HCT116 (cell line): ENCODE measurements at regions not wholly inside any gene's neighbourhood (a gene's known extent, or its start where the extent isn't known, plus 50 kb on each side); places are given as distances from the start of the nearest gene placed in this dataset.

Source experiments
- ATAC-seq: fragments of 200-7000 bp; cut with Tn5 transposase; 2 replicates; pipeline ENCODE4 v1.9.1; 2020; ENCODE audit warnings: mild to moderate bottlenecking, moderate library complexity
- BruUV-seq: library from RNA; stranded (reverse); fragments of 400-500 nt; replicated peaks from 2 replicates; lab custom pipeline; 2021; lab: Mats Ljungman, UMichigan
- CTCF ChIA-PET: fragments of 300-600 bp; sonication (Branson Sonifier 250); formaldehyde crosslinking; loops from one replicate; lab custom pipeline; 2021; ENCODE audit warnings: antibody characterized with exemption; lab: Charles Lee
- POLR2A ChIA-PET: fragments of 300-600, 350-600 bp; sonication (Branson Sonifier 250); formaldehyde crosslinking; loops from one replicate; lab custom pipeline; 2021; ENCODE audit warnings: antibody characterized with exemption; lab: Charles Lee
- RAD21 ChIA-PET, 2 experiments: fragments of 300-600 bp; sonication (Branson Sonifier 250); formaldehyde crosslinking; loops; one replicate each; lab custom pipeline; 2023; ENCODE audit warnings: low total read pairs in 2 of 2; ENCODE audit not compliant: uncharacterized antibody in 2 of 2, unreplicated experiment in 2 of 2, low non-redundant PET in 1 of 2; lab: Charles Lee
- DNase-seq: peaks from one replicate; pipeline ENCODE4 v3.0.0-alpha.2; 2010; ENCODE audit warnings: low read depth, low spot score
- H2AFZ ChIP-seq: fragments of 200-600 bp; shearing (Covaris generic), sonication (generic); 2 replicates; pipeline ENCODE4 v1.6.1; 2017; ENCODE audit warnings: low read depth, mixed run types, mixed read lengths, antibody characterized with exemption, low read length; ENCODE audit not compliant: poor library complexity, severe bottlenecking
- H3K27ac ChIP-seq: 2 replicates; pipeline ENCODE4 v1.5.1; 2012; ENCODE audit warnings: low read depth, low read length
- H3K27me3 ChIP-seq: fragments of 200-600 bp; sonication (generic); 2 replicates; pipeline ENCODE4 v1.6.1; 2016; ENCODE audit warnings: mixed run types, low read length, mixed read lengths; ENCODE audit not compliant: insufficient read depth
- H3K36me3 ChIP-seq, 2 experiments: fragments of 200-500 bp in 1 of 2; fragments of 200-600 bp in 1 of 2; sonication (Bioruptor generic) in 1 of 2; sonication (generic) in 1 of 2; 2 replicates each; pipeline versions ENCODE4 v1.5.1 to v1.6.1; 2014 to 2016; ENCODE audit warnings: low read length in 2 of 2, inconsistent platforms in 1 of 2, mixed read lengths in 1 of 2, mixed run types in 1 of 2; ENCODE audit not compliant: insufficient read depth in 2 of 2, control insufficient read depth in 1 of 2
- H3K4me1 ChIP-seq, 2 experiments: fragments of 200-600 bp in 1 of 2; sonication (generic) in 1 of 2; 2 replicates each; pipeline versions ENCODE4 v1.5.1 to v1.6.1; 2012 to 2017; ENCODE audit warnings: low read length in 2 of 2, inconsistent platforms in 1 of 2, mild to moderate bottlenecking in 1 of 2, mixed read lengths in 1 of 2, mixed run types in 1 of 2, moderate library complexity in 1 of 2; ENCODE audit not compliant: insufficient read depth in 2 of 2, control insufficient read depth in 1 of 2
- H3K4me2 ChIP-seq: fragments of 200-600 bp; sonication (generic); 2 replicates; pipeline ENCODE4 v1.6.1; 2017; ENCODE audit warnings: mixed run types, low read length, mixed read lengths
- H3K4me3 ChIP-seq, 2 experiments: fragments of 200-600 bp in 1 of 2; sonication (generic) in 1 of 2; replicated peaks in 1 of 2; 2 replicates each; pipeline ENCODE4 v1.5.1; 2011 to 2016; ENCODE audit warnings: low read length in 2 of 2, control low read depth in 1 of 2, low read depth in 1 of 2, mild to moderate bottlenecking in 1 of 2, mixed read lengths in 1 of 2, mixed run types in 1 of 2
- H3K79me2 ChIP-seq: fragments of 200-600 bp; sonication (generic); 2 replicates; pipeline ENCODE4 v1.6.1; 2017; ENCODE audit warnings: mild to moderate bottlenecking, mixed run types, low read length, moderate library complexity, mixed read lengths; ENCODE audit not compliant: insufficient read depth
- H3K9ac ChIP-seq: fragments of 200-600 bp; sonication (generic); 2 replicates; pipeline ENCODE4 v1.6.1; 2016; ENCODE audit warnings: low read length, mixed read lengths
- H3K9me2 ChIP-seq: fragments of 200-600 bp; sonication (generic), shearing (Covaris generic); 2 replicates; pipeline ENCODE4 v1.6.1; 2017; ENCODE audit warnings: mixed run types, mild to moderate bottlenecking, moderate library complexity; ENCODE audit not compliant: insufficient read depth
- H3K9me3 ChIP-seq, 2 experiments: fragments of 200-500 bp in 1 of 2; fragments of 200-600 bp in 1 of 2; sonication (Bioruptor generic) in 1 of 2; sonication (generic) in 1 of 2; 2 replicates each; pipeline ENCODE4 v1.6.1; 2014 to 2017; ENCODE audit warnings: low read length in 2 of 2, mixed read lengths in 2 of 2, inconsistent platforms in 1 of 2, low read depth in 1 of 2, mild to moderate bottlenecking in 1 of 2, mixed run types in 1 of 2, moderate library complexity in 1 of 2; ENCODE audit not compliant: control insufficient read depth in 1 of 2, insufficient read depth in 1 of 2
- H4K20me1 ChIP-seq: fragments of 200-600 bp; sonication (generic), shearing (Covaris generic); 2 replicates; pipeline ENCODE4 v1.6.1; 2017; ENCODE audit warnings: mixed run types, mild to moderate bottlenecking, moderate library complexity; ENCODE audit not compliant: insufficient read depth
- CEBPB ChIP-seq: IDR thresholded peaks from 2 replicates; pipeline ENCODE4 v1.6.1; 2012; ENCODE audit warnings: low read depth
- CTCF ChIP-seq, 3 experiments: fragments of 200-600 bp in 1 of 3; sonication (generic) in 1 of 3; IDR thresholded peaks in 2 of 3; conservative IDR thresholded peaks in 1 of 3; 2 replicates each; pipeline ENCODE4 v1.5.1; 2012 to 2017; ENCODE audit warnings: low read depth in 2 of 3, low read length in 2 of 3, antibody characterized with exemption in 1 of 3, borderline replicate concordance in 1 of 3, control low read depth in 1 of 3, mild to moderate bottlenecking in 1 of 3, mixed read lengths in 1 of 3, mixed run types in 1 of 3, moderate library complexity in 1 of 3; ENCODE audit not compliant: insufficient read depth in 1 of 3
- ELF1 ChIP-seq: IDR thresholded peaks from 2 replicates; pipeline ENCODE4 v1.6.1; 2012; ENCODE audit warnings: low read depth, borderline replicate concordance
- EZH2phosphoT487 ChIP-seq: fragments of 200-600 bp; IDR thresholded peaks from 2 replicates; pipeline ENCODE4 v1.6.1; 2018; ENCODE audit warnings: antibody characterized with exemption, borderline replicate concordance
- FOSL1 ChIP-seq: IDR thresholded peaks from 2 replicates; pipeline ENCODE4 v1.6.1; 2012; ENCODE audit warnings: low read depth
- JUND ChIP-seq: IDR thresholded peaks from 2 replicates; pipeline ENCODE4 v1.6.1; 2012
- POLR2A ChIP-seq: IDR thresholded peaks from 2 replicates; pipeline ENCODE4 v1.7.0; 2011; ENCODE audit warnings: borderline replicate concordance; ENCODE audit not compliant: insufficient read depth, insufficient read length; ENCODE audit errors: extremely low read depth
- POLR2AphosphoS5 ChIP-seq: IDR thresholded peaks from 2 replicates; pipeline ENCODE4 v1.6.1; 2011; ENCODE audit warnings: mild to moderate bottlenecking, low read depth, low read length, moderate library complexity
- RAD21 ChIP-seq: IDR thresholded peaks from 2 replicates; pipeline ENCODE4 v1.6.1; 2012; ENCODE audit warnings: low read depth, mild to moderate bottlenecking
- REST ChIP-seq: IDR thresholded peaks from 2 replicates; pipeline ENCODE4 v1.6.1; 2012; ENCODE audit warnings: low read depth
- SIN3A ChIP-seq: IDR thresholded peaks from 2 replicates; pipeline ENCODE4 v1.6.1; 2012; ENCODE audit warnings: low read depth
- SP1 ChIP-seq: IDR thresholded peaks from 2 replicates; pipeline ENCODE4 v1.6.1; 2012; ENCODE audit warnings: low read depth
- SRF ChIP-seq: IDR thresholded peaks from 2 replicates; pipeline ENCODE4 v1.6.1; 2012; ENCODE audit warnings: low read depth
- TCF7L2 ChIP-seq: IDR thresholded peaks from 2 replicates; pipeline ENCODE4 v1.7.0; 2011; ENCODE audit warnings: borderline replicate concordance, inconsistent platforms; ENCODE audit not compliant: insufficient read depth, insufficient read length; ENCODE audit errors: extremely low read depth
- YY1 ChIP-seq: IDR thresholded peaks from 2 replicates; pipeline ENCODE4 v1.6.1; 2011; ENCODE audit warnings: low read length, low read depth, moderate library complexity, mild to moderate bottlenecking; ENCODE audit not compliant: insufficient replicate concordance; ENCODE audit errors: extremely low read depth
- ZFX ChIP-seq: fragments of 450-650 bp; IDR thresholded peaks from 2 replicates; pipeline ENCODE4 v1.6.1; 2017
- intact Hi-C: fragments of 100-400 bp; cut with micrococcal nuclease; formaldehyde crosslinking; loops from 2 replicates; pipeline ENCODE4 v1.10.0; 2022

- Histone ChIP-seq H3K4me1 (no peaks in the 10 kb centered on the region), H3K36me3 (no peaks in the 10 kb centered on the region), H3K4me3 (no peak overlapping the region), H3K27me3 (no peaks in the 10 kb centered on the region), H3K4me2 (no peak overlapping the region), H2AFZ (no peak overlapping the region), H3K9me2 (no peaks in the 10 kb centered on the region), H3K9ac (no peak overlapping the region)
- intact Hi-C loops, result no loop called here
- ChIA-PET CTCF (no interaction called here), RAD21 (no interaction called here)
- TF ChIP-seq POLR2A (no peak), SRF (no peak), EZH2phosphoT487 (no peak), POLR2AphosphoS5 (no peak), SP1 (no peak), YY1 (no peak), CEBPB (no peak), TCF7L2 (no peak), CTCF (IDR thresholded peaks at IDR 0.05 in 2 of 3, conservative IDR thresholded peaks at IDR 0.05 in 1 of 3; ENCODE audit: borderline replicate concordance in 1 of 3, insufficient read depth in 1 of 3, low read depth in 2 of 3, low read length in 2 of 3) (no peak), REST (no peak), RAD21 (no peak), JUND (no peak), ELF1 (no peak), FOSL1 (no peak), SIN3A (no peak), ZFX (no peak)
- TF ChIP-seq, all 23 proteins: peak for 0
- POLR2A ChIA-PET, result no interaction called here
- no peaks in the 10 kb centered on the region for H4K20me1 ChIP-seq
- no peak overlapping the region for H3K27ac ChIP-seq
- no TSS peak for BruUV-seq
- H3K79me2 ChIP-seq, result no peaks in the 10 kb centered on the region
- ATAC-seq, result no peak
- H3K9me3 ChIP-seq, result no peaks in the 10 kb centered on the region
- no peak for DNase-seq
Measured at GRCh38 chr4:27986476-27986875, 1125.8 kb downstream of the STIM2 start.
